Upper lobe of left lung (tissue), 6 donors: ENCODE measurements at regions not wholly inside any gene's neighbourhood (a gene's known extent, or its start where the extent isn't known, plus 50 kb on each side); places are given as distances from the start of the nearest gene placed in this dataset.
"Not testable (repeated sequence)": the region's sequence is repeated elsewhere in the genome, so short reads cannot be mapped to it uniquely, and the experiment has no call there.

Experiments
- ATAC-seq, 2 donors: fragments of 200-7000 bp; cut with Tn5 transposase; one replicate each; pipeline ENCODE4 v1.9.1; 2022; ENCODE audit warnings: mild to moderate bottlenecking in 2 of 2, moderate library complexity in 2 of 2; ENCODE audit not compliant: low FRiP score in 2 of 2
- DNase-seq, 2 donors: peaks; one replicate each; pipeline ENCODE4 v3.0.0-alpha.2; 2019 to 2020
- H3K27ac ChIP-seq, 4 donors: fragments of 200-600 bp; sonication (generic); one replicate each; pipeline ENCODE4 v1.5.1; 2016 to 2019
- H3K27me3 ChIP-seq, 4 donors: fragments of 200-600 bp; sonication (generic); one replicate each; pipeline ENCODE4 v1.5.1; 2017 to 2019
- H3K36me3 ChIP-seq, 4 donors: fragments of 200-600 bp; sonication (generic); one replicate each; pipeline ENCODE4 v1.5.1; 2016 to 2019
- H3K4me1 ChIP-seq, 4 donors: fragments of 200-600 bp; sonication (generic); one replicate each; pipeline ENCODE4 v1.5.1; 2018 to 2019
- H3K4me3 ChIP-seq, 4 donors: fragments of 200-600 bp; sonication (generic); one replicate each; pipeline ENCODE4 v1.5.1; 2017 to 2019; ENCODE audit warnings: mild to moderate bottlenecking in 2 of 4, moderate library complexity in 1 of 4
- H3K9me3 ChIP-seq, 4 donors: fragments of 200-600 bp; sonication (generic); one replicate each; pipeline ENCODE4 v1.5.1; 2018 to 2019
- CTCF ChIP-seq, 6 experiments: fragments of 450-650 bp in 4 of 6; fragments of 200-600 bp in 2 of 6; sonication (generic) in 2 of 6; IDR thresholded peaks; one replicate each; pipeline ENCODE4 v1.5.1; 2016 to 2019; ENCODE audit warnings: antibody characterized with exemption in 6 of 6
- EP300 ChIP-seq, 4 donors: sonication (generic); formaldehyde crosslinking; IDR thresholded peaks; one replicate each; pipeline ENCODE4 v1.5.1; 2017; ENCODE audit warnings: antibody characterized with exemption in 4 of 4, control low read depth in 2 of 4
- POLR2A ChIP-seq, 4 donors: fragments of 450-650 bp; IDR thresholded peaks; one replicate each; pipeline ENCODE4 v1.5.1; 2016 to 2017; ENCODE audit warnings: antibody characterized with exemption in 4 of 4, mild to moderate bottlenecking in 2 of 4
- POLR2AphosphoS5 ChIP-seq, 2 donors: sonication (generic); formaldehyde crosslinking; IDR thresholded peaks; one replicate each; pipeline ENCODE4 v1.5.1; 2017; ENCODE audit warnings: antibody characterized with exemption in 2 of 2
- WGBS, 2 donors: methylation state at CpG; one replicate each; pipeline ENCODE4 v1.1.5; 2017 to 2018; 5-methylcytosine and 5-hydroxymethylcytosine counted together
- donor health status: DM: no; HTN: no; CAD: no; lungs with moderate emphysema.
- donor health status: DM: no; HTN: yes; CAD: no; lungs with severe emphysema.

GRCh38 chrX:64782923-64783322 lies 193.3 kb downstream of the ZC4H2 start:
- WGBS, 2 donors = 66 to 78% methylated on average over 5 of the region's 5 CpGs
- no peak for ATAC-seq
- no peak overlapping the region for H3K4me3 ChIP-seq

GRCh38 chrX:64758047-64758446 lies 218.2 kb downstream of the ZC4H2 start:
- 76 to 89% methylated on average over 4 of the region's 4 CpGs for WGBS, 2 donors

More at GRCh38 chrX:64782923-64783322, 193.3 kb downstream of the ZC4H2 start:
- TF ChIP-seq EP300 (IDR thresholded peaks at IDR 0.05) = no peak
- no peak for TF ChIP-seq POLR2AphosphoS5 (IDR thresholded peaks at IDR 0.05)
- TF ChIP-seq CTCF (IDR thresholded peaks at IDR 0.05) = no peak
- no peak for TF ChIP-seq POLR2A (IDR thresholded peaks at IDR 0.05)
- Histone ChIP-seq H3K4me1 (no peaks in the 10 kb centered on the region), H3K27ac (no peak overlapping the region), H3K9me3 (peaks cover 0 to 12% (median 3%) of the 10 kb centered on the region in 4 donors), H3K27me3 (no peaks in the 10 kb centered on the region), H3K36me3 (no peaks in the 10 kb centered on the region)
- no peak for DNase-seq

GRCh38 chrX:64739792-64740378 lies 236.4 kb downstream of the ZC4H2 start:
- Histone ChIP-seq H3K27me3 (no peaks in the 10 kb centered on the region), H3K36me3 (no peaks in the 10 kb centered on the region), H3K9me3 (no peaks in the 10 kb centered on the region), H3K4me1 (no peaks in the 10 kb centered on the region), H3K4me3 (no peak overlapping the region), H3K27ac (no peak overlapping the region)
- no peak for ATAC-seq
- WGBS, 2 donors = 34 to 55% methylated on average over 2 to 7 of the region's 7 CpGs
- TF ChIP-seq POLR2AphosphoS5 (IDR thresholded peaks at IDR 0.05) = no peak
- peak in 1 of 2 donors; percentile 21 for DNase-seq

More at GRCh38 chrX:64758047-64758446, 218.2 kb downstream of the ZC4H2 start:
- TF ChIP-seq CTCF (IDR thresholded peaks at IDR 0.05) (no peak), POLR2A (IDR thresholded peaks at IDR 0.05) (no peak), EP300 (IDR thresholded peaks at IDR 0.05) (no peak), POLR2AphosphoS5 (IDR thresholded peaks at IDR 0.05) (no peak)
- H3K36me3 ChIP-seq = no peaks in the 10 kb centered on the region
- DNase-seq (no peak), ATAC-seq (no peak)
- no peak overlapping the region for H3K27ac ChIP-seq
- H3K4me3 ChIP-seq = no peak overlapping the region
- no peaks in the 10 kb centered on the region for H3K27me3 ChIP-seq
- H3K9me3 ChIP-seq = peaks cover 0 to 2% (median 0%) of the 10 kb centered on the region in 4 donors
- H3K4me1 ChIP-seq = no peaks in the 10 kb centered on the region

DNA sequence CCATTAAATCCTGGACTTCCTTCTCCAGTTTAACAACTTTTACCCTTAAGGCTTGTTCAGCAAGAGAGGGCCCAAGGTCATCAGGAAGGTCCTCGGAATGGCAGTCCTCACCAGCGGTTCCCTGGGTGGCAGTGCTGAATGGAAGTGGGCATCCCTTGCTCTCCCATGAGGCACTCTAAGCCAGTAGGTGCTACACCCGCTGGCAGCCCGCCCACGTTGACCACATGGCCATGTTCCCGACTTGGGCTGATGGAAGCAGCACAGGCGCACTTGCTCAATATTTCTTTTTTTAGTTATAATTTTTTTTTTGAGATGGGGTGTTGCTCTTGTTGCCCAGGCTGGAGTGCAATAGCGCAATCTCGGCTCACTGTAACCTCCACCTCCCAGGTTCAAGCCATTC lies 277.9 kb downstream of the ZC4H2 start:
- no peak for TF ChIP-seq POLR2AphosphoS5 (IDR thresholded peaks at IDR 0.05)
- TF ChIP-seq CTCF (IDR thresholded peaks at IDR 0.05) = no peak
- no peak for TF ChIP-seq EP300 (IDR thresholded peaks at IDR 0.05)
- TF ChIP-seq POLR2A (IDR thresholded peaks at IDR 0.05) = no peak
- no peak overlapping the region for H3K27ac ChIP-seq
- H3K27me3 ChIP-seq = no peaks in the 10 kb centered on the region
- peak in 1 of 2 donors; percentile 32 for DNase-seq
- H3K4me3 ChIP-seq = no peak overlapping the region
- H3K4me1 ChIP-seq = no peaks in the 10 kb centered on the region
- H3K9me3 ChIP-seq = peaks cover 0 to 10% (median 0%) of the 10 kb centered on the region in 4 donors
- no peak for ATAC-seq
- WGBS, 2 donors = 80 to 87% methylated on average over 8 to 9 of the region's 9 CpGs
- H3K36me3 ChIP-seq = no peaks in the 10 kb centered on the region

- WGBS, 2 donors = 80% methylated on average over 7 of the region's 7 CpGs; no CpG with 5 or more reads in 1 of the 2 donors
- H3K27ac ChIP-seq, H3K36me3 ChIP-seq, H3K4me1 ChIP-seq, DNase-seq, H3K4me3 ChIP-seq, H3K9me3 ChIP-seq, H3K27me3 ChIP-seq, ATAC-seq: not testable (repeated sequence)
Observed at GRCh38 chrX:64695372-64695771, 280.9 kb downstream of the ZC4H2 start.

DNA sequence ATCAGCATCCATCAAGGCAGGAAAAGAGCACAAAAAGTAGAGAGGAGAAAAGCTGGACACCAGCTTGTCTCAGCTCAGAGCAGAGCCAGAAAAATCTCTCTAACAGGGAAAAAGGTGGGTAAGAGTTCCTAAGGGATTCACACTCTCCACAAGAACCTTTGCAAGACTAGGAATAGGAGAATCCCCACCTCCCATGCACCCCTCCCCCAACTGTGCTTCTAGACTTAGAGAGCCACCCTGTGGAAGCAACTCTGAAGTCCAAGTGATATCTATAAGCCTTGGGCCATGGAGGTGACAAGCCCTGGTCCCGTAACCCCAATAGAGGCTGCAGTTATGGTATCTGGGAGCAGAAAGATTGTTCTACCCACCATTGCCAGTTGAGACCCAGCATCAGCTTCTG lies 267.6 kb upstream of the MTMR8 start:
- Histone ChIP-seq H3K36me3 (no peaks in the 10 kb centered on the region), H3K9me3 (peaks cover 0 to 21% (median 0%) of the 10 kb centered on the region in 4 donors), H3K4me3 (no peak overlapping the region), H3K27ac (no peak overlapping the region), H3K27me3 (no peaks in the 10 kb centered on the region), H3K4me1 (no peaks in the 10 kb centered on the region)
- WGBS, 2 donors = 100% methylated on average over 1 of the region's 1 CpG; no CpG with 5 or more reads in 1 of the 2 donors
- no peak for ATAC-seq
- TF ChIP-seq EP300 (IDR thresholded peaks at IDR 0.05) (no peak), CTCF (IDR thresholded peaks at IDR 0.05) (no peak), POLR2AphosphoS5 (IDR thresholded peaks at IDR 0.05) (no peak), POLR2A (IDR thresholded peaks at IDR 0.05) (no peak)
- DNase-seq = no peak

DNA sequence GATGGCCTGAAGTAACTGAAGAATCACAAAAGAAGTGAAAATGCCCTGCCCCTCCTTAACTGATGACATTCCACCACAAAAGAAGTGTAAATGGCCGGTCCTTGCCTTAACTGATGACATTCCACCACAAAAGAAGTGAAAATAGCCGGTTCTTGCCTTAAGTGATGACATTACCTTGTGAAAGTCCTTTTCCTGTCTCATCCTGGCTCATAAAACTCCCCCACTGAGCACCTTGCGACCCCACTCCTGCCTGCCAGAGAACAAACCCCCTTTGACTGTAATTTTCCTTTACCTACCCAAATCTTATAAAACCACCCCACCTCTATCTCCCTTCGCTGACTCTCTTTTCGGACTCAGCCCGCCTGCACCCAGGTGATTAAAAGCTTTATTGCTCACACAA lies 262.0 kb upstream of the MTMR8 start:
- 39 to 45% methylated on average over 6 of the region's 6 CpGs for WGBS, 2 donors
- H3K4me1 ChIP-seq, H3K27ac ChIP-seq, H3K36me3 ChIP-seq, H3K27me3 ChIP-seq, ATAC-seq, H3K4me3 ChIP-seq, DNase-seq: not testable (repeated sequence)
- H3K9me3 ChIP-seq = peaks cover 0 to 21% (median 0%) of the 10 kb centered on the region in 4 donors
